SK-N-SH treated with all-trans-retinoic acid at 6 μM for 48 hours (cell line): ENCODE measurements at regions not wholly inside any gene's neighbourhood (a gene's known extent, or its start where the extent isn't known, plus 50 kb on each side); places are given as distances from the start of the nearest gene placed in this dataset.

ENCODE experiments used
- ATAC-seq: fragments of 200-7000 bp; cut with Tn5 transposase; 3 replicates; pipeline ENCODE4 v1.9.1; 2020; ENCODE audit warnings: mild to moderate bottlenecking, moderate library complexity
- ARNTL ChIP-seq: fragments of 450-650 bp; formaldehyde crosslinking; IDR thresholded peaks from 2 replicates; pipeline ENCODE4 v1.5.0; 2020; ENCODE audit warnings: low read depth, mild to moderate bottlenecking, moderate library complexity, borderline replicate concordance
- BACH2 ChIP-seq: fragments of 250-450 bp; sonication (Bioruptor Pico); IDR thresholded peaks from 2 replicates; pipeline ENCODE4 v1.9.0; 2021; ENCODE audit warnings: mild to moderate bottlenecking, borderline replicate concordance
- CSDC2 ChIP-seq: fragments of 250-450 bp; sonication (Bioruptor Pico); IDR thresholded peaks from 2 replicates; pipeline ENCODE4 v1.5.0; 2020; ENCODE audit warnings: mild to moderate bottlenecking, moderate library complexity
- ESRRG ChIP-seq: fragments of 250-450 bp; sonication (Bioruptor Pico); IDR thresholded peaks from 2 replicates; pipeline ENCODE4 v1.6.1; 2021; ENCODE audit warnings: mild to moderate bottlenecking
- GLIS3 ChIP-seq: fragments of 250-450 bp; sonication (Bioruptor Pico); IDR thresholded peaks from 2 replicates; pipeline ENCODE4 v1.5.0; 2020; ENCODE audit warnings: mild to moderate bottlenecking, moderate library complexity
- ISL1 ChIP-seq: fragments of 250-450 bp; sonication (Bioruptor Pico); IDR thresholded peaks from 2 replicates; pipeline ENCODE4 v2.1.2; 2022; ENCODE audit warnings: mild to moderate bottlenecking, moderate library complexity
- OSR1 ChIP-seq: fragments of 250-450 bp; sonication (Bioruptor Pico); IDR thresholded peaks from 2 replicates; pipeline ENCODE4 v1.8.0; 2022; ENCODE audit warnings: moderate library complexity, mild to moderate bottlenecking, inconsistent platforms
- PATZ1 ChIP-seq: fragments of 250-450 bp; sonication (Bioruptor Pico); IDR thresholded peaks from 2 replicates; pipeline ENCODE4 v1.8.0; 2020; ENCODE audit warnings: mild to moderate bottlenecking, moderate library complexity, borderline replicate concordance
- POU6F1 ChIP-seq: fragments of 250-450 bp; sonication (Bioruptor Pico); IDR thresholded peaks from 2 replicates; pipeline ENCODE4 v1.8.0; 2021; ENCODE audit warnings: low read depth, mild to moderate bottlenecking, moderate library complexity, borderline replicate concordance
- PPARA ChIP-seq: fragments of 250-450 bp; sonication (Bioruptor Pico); IDR thresholded peaks from 2 replicates; pipeline ENCODE4 v1.5.0; 2020; ENCODE audit warnings: mild to moderate bottlenecking, borderline replicate concordance
- RARB ChIP-seq: fragments of 250-450 bp; sonication (Bioruptor Pico); IDR thresholded peaks from 2 replicates; pipeline ENCODE4 v1.8.0; 2021; ENCODE audit warnings: mild to moderate bottlenecking, moderate library complexity
- SNAI2 ChIP-seq: fragments of 250-450 bp; sonication (Bioruptor Pico); IDR thresholded peaks from 2 replicates; pipeline ENCODE4 v1.5.0; 2020; ENCODE audit warnings: mild to moderate bottlenecking, moderate library complexity
- TCF4 ChIP-seq: fragments of 250-450 bp; sonication (Bioruptor Pico); IDR thresholded peaks from 2 replicates; pipeline ENCODE4 v1.8.0; 2021; ENCODE audit warnings: mild to moderate bottlenecking, moderate library complexity, borderline replicate concordance
- TOX ChIP-seq: fragments of 250-450 bp; sonication (Bioruptor Pico); IDR thresholded peaks from 2 replicates; pipeline ENCODE4 v1.8.0; 2021; ENCODE audit warnings: mild to moderate bottlenecking, moderate library complexity, borderline replicate concordance
- TSHZ2 ChIP-seq: fragments of 250-450 bp; sonication (Bioruptor Pico); IDR thresholded peaks from 2 replicates; pipeline ENCODE4 v1.5.0; 2020; ENCODE audit warnings: mild to moderate bottlenecking, moderate library complexity
- ZC3H10 ChIP-seq: fragments of 250-450 bp; sonication (Bioruptor Pico); IDR thresholded peaks from 2 replicates; pipeline ENCODE4 v1.5.1; 2021; ENCODE audit warnings: mild to moderate bottlenecking, moderate library complexity
- ZFP3 ChIP-seq: fragments of 250-450 bp; sonication (Bioruptor Pico); IDR thresholded peaks from 2 replicates; pipeline ENCODE4 v1.5.0; 2020; ENCODE audit warnings: mild to moderate bottlenecking, moderate library complexity
- ZFP30 ChIP-seq: fragments of 450-650 bp; formaldehyde crosslinking; IDR thresholded peaks from 2 replicates; pipeline ENCODE4 v1.5.0; 2022; ENCODE audit warnings: mild to moderate bottlenecking, moderate library complexity
- ZNF565 ChIP-seq: fragments of 450-650 bp; formaldehyde crosslinking; conservative IDR thresholded peaks from 2 replicates; pipeline ENCODE4 v1.5.0; 2020; ENCODE audit warnings: low read depth, mild to moderate bottlenecking, moderate library complexity
- ZNF70 ChIP-seq: fragments of 450-650 bp; formaldehyde crosslinking; IDR thresholded peaks from 2 replicates; pipeline ENCODE4 v1.5.0; 2020; ENCODE audit warnings: mild to moderate bottlenecking, moderate library complexity
- ZNF8 ChIP-seq: fragments of 450-650 bp; formaldehyde crosslinking; IDR thresholded peaks from 2 replicates; pipeline ENCODE4 v1.5.0; 2020; ENCODE audit warnings: mild to moderate bottlenecking, moderate library complexity
- TF ChIP-seq, protein P1 (sequence below): fragments of 250-450 bp; sonication (Bioruptor Pico); IDR thresholded peaks from 2 replicates; pipeline ENCODE4 v1.5.1; 2020; ENCODE audit warnings: low read depth, mild to moderate bottlenecking, moderate library complexity

DNA sequence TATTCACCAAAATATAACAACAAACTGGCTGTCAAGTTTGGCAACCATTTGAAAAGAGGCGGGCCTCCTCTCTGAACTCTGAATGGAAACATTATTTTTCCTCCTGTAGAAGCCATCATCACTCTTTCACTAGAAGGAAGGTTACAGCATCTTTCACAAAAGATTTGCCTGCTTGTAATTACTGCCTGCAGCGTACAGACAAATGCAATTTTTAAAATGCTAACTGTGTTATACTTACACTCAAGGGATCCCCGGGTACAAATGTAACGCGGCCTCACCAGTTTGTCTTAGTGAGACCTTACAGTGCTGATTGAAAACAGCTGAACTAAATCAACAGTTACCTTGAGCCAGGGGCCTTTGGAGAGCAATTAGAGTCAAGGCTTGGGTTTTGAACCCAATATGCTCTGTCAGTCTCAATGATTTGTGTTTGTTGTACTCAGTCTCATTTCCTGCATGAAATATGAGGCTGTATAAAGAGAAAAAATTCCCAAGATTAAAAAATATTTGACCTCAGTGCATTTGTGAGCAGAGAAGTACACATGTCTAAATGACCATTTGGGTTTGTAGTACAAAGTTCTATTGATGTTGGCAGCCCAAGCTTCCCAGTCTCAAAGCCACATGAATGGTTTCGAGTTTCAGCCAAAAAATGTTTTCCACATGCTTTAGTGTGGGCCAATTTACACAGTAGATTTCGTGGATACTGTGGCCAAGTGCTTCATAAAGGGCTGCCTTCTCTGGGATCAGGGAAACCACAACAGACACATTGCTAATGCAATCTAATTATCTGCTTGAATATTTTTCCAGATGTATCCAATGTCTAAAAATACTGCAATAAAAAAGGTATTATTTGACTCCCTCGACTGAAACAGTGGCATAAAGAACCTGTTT lies 500.0 kb downstream of the SPATA31D1 start:
- peak; percentile 83 for ATAC-seq
- 0 out of 2 replicates have a peak, but pooled peaks have one; percentile 56 for TF ChIP-seq POU6F1 (CRISPR knock-in tag)
- peak; percentile 59 for TF ChIP-seq ISL1
- no peak for TF ChIP-seq BACH2 (CRISPR knock-in tag)
- TF ChIP-seq OSR1 (CRISPR knock-in tag) = no peak
- TF ChIP-seq ZNF8 (CRISPR knock-in tag) = no peak
- TF ChIP-seq ZFP30 (CRISPR knock-in tag) = no peak
- peak; percentile 67; the same call in 1 of the 2 replicates for TF ChIP-seq TOX
- TF ChIP-seq ZNF565 = no peak
- no peak for TF ChIP-seq ESRRG
- no peak for TF ChIP-seq TCF4 (CRISPR knock-in tag)
- no peak for TF ChIP-seq PPARA (CRISPR knock-in tag)
- TF ChIP-seq RARB (CRISPR knock-in tag) = peak; percentile 64; the same call in 1 of the 2 replicates
- TF ChIP-seq PATZ1 (CRISPR knock-in tag) = no peak
- TF ChIP-seq ZNF70 (CRISPR knock-in tag) = no peak
- TF ChIP-seq, protein P1, sequence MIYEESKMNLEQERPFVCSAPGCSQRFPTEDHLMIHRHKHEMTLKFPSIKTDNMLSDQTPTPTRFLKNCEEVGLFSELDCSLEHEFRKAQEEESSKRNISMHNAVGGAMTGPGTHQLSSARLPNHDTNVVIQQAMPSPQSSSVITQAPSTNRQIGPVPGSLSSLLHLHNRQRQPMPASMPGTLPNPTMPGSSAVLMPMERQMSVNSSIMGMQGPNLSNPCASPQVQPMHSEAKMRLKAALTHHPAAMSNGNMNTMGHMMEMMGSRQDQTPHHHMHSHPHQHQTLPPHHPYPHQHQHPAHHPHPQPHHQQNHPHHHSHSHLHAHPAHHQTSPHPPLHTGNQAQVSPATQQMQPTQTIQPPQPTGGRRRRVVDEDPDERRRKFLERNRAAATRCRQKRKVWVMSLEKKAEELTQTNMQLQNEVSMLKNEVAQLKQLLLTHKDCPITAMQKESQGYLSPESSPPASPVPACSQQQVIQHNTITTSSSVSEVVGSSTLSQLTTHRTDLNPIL (CRISPR knock-in tag) = no peak
- no peak for TF ChIP-seq CSDC2 (CRISPR knock-in tag)
- no peak for TF ChIP-seq TSHZ2 (CRISPR knock-in tag)
- TF ChIP-seq SNAI2 (CRISPR knock-in tag) = no peak
- 0 out of 2 replicates have a peak, but pooled peaks have one; percentile 49 for TF ChIP-seq ZC3H10
- TF ChIP-seq GLIS3 = no peak
- TF ChIP-seq ARNTL = no peak
- TF ChIP-seq ZFP3 = no peak
- TF ChIP-seq, all 23 proteins: peak for 5

DNA sequence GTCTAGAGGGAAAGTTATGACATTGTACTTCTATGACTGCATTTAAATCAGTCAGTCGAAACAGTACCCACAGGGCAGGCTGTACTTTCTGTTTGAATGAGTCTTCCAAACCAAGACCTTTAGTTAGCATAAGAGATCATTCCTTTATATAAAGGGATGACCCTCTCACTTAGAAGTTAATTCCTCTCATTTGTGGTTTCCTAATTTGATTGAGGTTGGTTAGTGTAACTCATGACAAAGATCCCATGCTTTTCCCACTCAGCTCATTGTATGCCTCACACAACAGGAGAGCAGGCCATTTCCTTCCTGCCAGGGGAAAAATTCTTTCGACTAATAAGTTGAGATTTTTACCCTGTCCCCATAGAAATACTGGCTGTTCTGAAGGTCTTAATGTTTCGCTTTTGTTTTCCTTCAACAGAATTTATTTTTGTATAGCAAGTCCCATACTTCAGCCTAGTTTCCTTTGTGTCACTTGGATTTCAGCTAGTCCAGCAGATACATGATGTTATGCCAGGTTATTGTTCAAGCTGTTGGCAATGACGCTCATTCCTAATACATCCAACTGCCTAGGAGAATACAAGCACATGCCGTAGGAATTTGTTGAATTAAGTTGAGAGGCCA lies 500.7 kb downstream of the SPATA31D1 start:
- peak; percentile 79 for ATAC-seq
- TF ChIP-seq, protein P1 (CRISPR knock-in tag) = peak; percentile 16; the same call in 1 of the 2 replicates
- TF ChIP-seq PPARA (CRISPR knock-in tag) = no peak
- TF ChIP-seq SNAI2 (CRISPR knock-in tag) = no peak
- TF ChIP-seq ZNF565 = no peak
- TF ChIP-seq PATZ1 (CRISPR knock-in tag) = peak; percentile 61; the same call in 1 of the 2 replicates
- TF ChIP-seq ISL1 = peak; percentile 34; the same call in 1 of the 2 replicates
